Panc1 (cell line): ENCODE measurements at regions not wholly inside any gene's neighbourhood (a gene's known extent, or its start where the extent isn't known, plus 50 kb on each side); places are given as distances from the start of the nearest gene placed in this dataset.

ENCODE experiments used
- ATAC-seq: fragments of 200-7000 bp; cut with Tn5 transposase; 2 replicates; pipeline ENCODE4 v1.9.1; 2020; ENCODE audit warnings: mild to moderate bottlenecking, moderate library complexity
- BruUV-seq: library from RNA; stranded (reverse); fragments of 400-500 nt; replicated peaks from 2 replicates; lab custom pipeline; 2021; lab: Mats Ljungman, UMichigan
- CTCF ChIA-PET: fragments of 300-600 bp; sonication (Branson Sonifier 250); formaldehyde crosslinking; loops from one replicate; lab custom pipeline; 2022; ENCODE audit warnings: antibody characterized with exemption; lab: Charles Lee
- POLR2A ChIA-PET: fragments of 300-600 bp; sonication (Branson Sonifier 250); formaldehyde crosslinking; loops from one replicate; lab custom pipeline; 2022; ENCODE audit warnings: antibody characterized with exemption; lab: Charles Lee
- DNase-seq: peaks from one replicate; pipeline ENCODE4 v3.0.0-alpha.2; 2010; ENCODE audit warnings: low read depth, low spot score
- H3K27ac ChIP-seq: 2 replicates; pipeline ENCODE4 v1.5.1; 2011; ENCODE audit warnings: mild to moderate bottlenecking, low read length, inconsistent platforms
- H3K27me3 ChIP-seq: fragments of 200-500 bp; sonication (Bioruptor generic); 2 replicates; pipeline ENCODE4 v1.6.0; 2014; ENCODE audit warnings: low read length, inconsistent platforms; ENCODE audit not compliant: control insufficient read depth, insufficient read depth
- H3K36me3 ChIP-seq: fragments of 200-500 bp; sonication (Bioruptor generic); 2 replicates; pipeline ENCODE4 v1.5.1; 2014; ENCODE audit warnings: inconsistent platforms, mild to moderate bottlenecking, low read length, moderate library complexity; ENCODE audit not compliant: control insufficient read depth, insufficient read depth
- H3K4me1 ChIP-seq: 2 replicates; pipeline ENCODE4 v1.5.1; 2011; ENCODE audit warnings: inconsistent platforms, mild to moderate bottlenecking, low read length, moderate library complexity; ENCODE audit not compliant: control insufficient read depth, insufficient read depth
- H3K4me3 ChIP-seq, 2 experiments: 2 replicates each; pipeline ENCODE4 v1.5.1; 2011 to 2012; ENCODE audit warnings: low read depth in 2 of 2, low read length in 2 of 2, mild to moderate bottlenecking in 2 of 2, inconsistent platforms in 1 of 2, moderate library complexity in 1 of 2
- H3K9me3 ChIP-seq: fragments of 200-500 bp; sonication (Bioruptor generic); 2 replicates; pipeline ENCODE4 v1.5.1; 2014; ENCODE audit warnings: low read depth, mild to moderate bottlenecking, inconsistent platforms, low read length, moderate library complexity; ENCODE audit not compliant: control insufficient read depth, insufficient read depth
- CTCF ChIP-seq: fragments of 450-650 bp; IDR thresholded peaks from 2 replicates; pipeline ENCODE4 v1.5.1; 2017; ENCODE audit warnings: mild to moderate bottlenecking
- POLR2AphosphoS5 ChIP-seq: IDR thresholded peaks from 2 replicates; pipeline ENCODE4 v1.6.1; 2012; ENCODE audit warnings: mild to moderate bottlenecking, low read depth, low read length, moderate library complexity
- REST ChIP-seq, 2 experiments: IDR thresholded peaks; 2 replicates each; pipeline ENCODE4 v1.6.1; 2011 to 2012; ENCODE audit warnings: low read depth in 2 of 2, control low read depth in 1 of 2, low read length in 1 of 2, mild to moderate bottlenecking in 1 of 2, moderate library complexity in 1 of 2; ENCODE audit not compliant: insufficient read depth in 1 of 2
- SIN3A ChIP-seq: IDR thresholded peaks from 2 replicates; pipeline ENCODE4 v1.6.1; 2012; ENCODE audit warnings: low read depth, mild to moderate bottlenecking, low read length, moderate library complexity, borderline replicate concordance; ENCODE audit not compliant: insufficient read depth
- TCF7L2 ChIP-seq: IDR thresholded peaks from 2 replicates; pipeline ENCODE4 v1.6.1; 2011; ENCODE audit warnings: mild to moderate bottlenecking, low read depth, low read length, inconsistent platforms
- in situ Hi-C: cut with HindIII; loops from 2 replicates; pipeline ENCODE4 v1.10.0; 2016; ENCODE audit warnings: low sequenced_read_pairs, low pct_unique_long_range_greater_than_20kb
- intact Hi-C: fragments of 100-400 bp; cut with micrococcal nuclease; formaldehyde crosslinking; loops from one replicate; pipeline ENCODE4 v1.10.0; 2022; ENCODE audit not compliant: unreplicated experiment

- H3K36me3 ChIP-seq = no peaks in the 10 kb centered on the region
- H3K27ac ChIP-seq = no peak overlapping the region
- POLR2A ChIA-PET = no interaction called here
- intact Hi-C loops (no loop called here), in situ Hi-C loops (no loop called here)
- no peak overlapping the region for H3K4me3 ChIP-seq
- no peaks in the 10 kb centered on the region for H3K4me1 ChIP-seq
- H3K9me3 ChIP-seq = no peaks in the 10 kb centered on the region
- DNase-seq (no peak), ATAC-seq (no peak)
- CTCF ChIA-PET = interaction anchor here (0.6 kb wide), 1 partner anchor 913 kb away, joined by 4 read pairs; no protein-coding TSS in a partner anchor
- no peak for TF ChIP-seq TCF7L2
- no peak for TF ChIP-seq CTCF
- TF ChIP-seq REST (IDR thresholded peaks at IDR 0.05; ENCODE audit: insufficient read depth in 1 of 2, low read depth in 2 of 2, low read length in 1 of 2) = no peak
- no peak for TF ChIP-seq POLR2AphosphoS5
- TF ChIP-seq SIN3A = no peak
- H3K27me3 ChIP-seq = no peaks in the 10 kb centered on the region; the same call in 1 of the 2 replicates
- BruUV-seq = no TSS peak
These were observed 243.9 kb downstream of the REEP3 start for GRCh38 chr10:63765126-63765525.

GRCh38 chr10:63766745-63767137 lies 245.5 kb downstream of the REEP3 start:
- POLR2A ChIA-PET = no interaction called here
- H3K4me1 ChIP-seq = no peaks in the 10 kb centered on the region
- intact Hi-C loops = loop anchor here (2.0 kb wide), 1 partner anchor 600 kb away; no protein-coding TSS in a partner anchor
- DNase-seq (no peak), ATAC-seq (no peak)
- TF ChIP-seq REST (IDR thresholded peaks at IDR 0.05; ENCODE audit: insufficient read depth in 1 of 2, low read depth in 2 of 2, low read length in 1 of 2) (no peak), SIN3A (no peak), CTCF (no peak), TCF7L2 (no peak), POLR2AphosphoS5 (no peak)
- BruUV-seq = no TSS peak
- CTCF ChIA-PET = interaction anchor here (1.4 kb wide), 1 partner anchor 600 kb away, joined by 3 read pairs; no protein-coding TSS in a partner anchor
- H3K27ac ChIP-seq = no peak overlapping the region
- H3K4me3 ChIP-seq = no peak overlapping the region
- no peaks in the 10 kb centered on the region for H3K36me3 ChIP-seq
- H3K27me3 ChIP-seq = no peaks in the 10 kb centered on the region
- no peaks in the 10 kb centered on the region for H3K9me3 ChIP-seq
- in situ Hi-C loops = no loop called here
